ENCODE measurements at regions not wholly inside any gene's neighbourhood (a gene's known extent, or its start where the extent isn't known, plus 50 kb on each side); places are given as distances from the start of the nearest gene placed in this dataset.
A peak's percentile ranks its signal among the peaks of the same experiment; 100 is the strongest.
"Not testable (repeated sequence)": the region's sequence is repeated elsewhere in the genome, so short reads cannot be mapped to it uniquely, and the experiment has no call there.

- ATAC-seq; DNase-seq (ENCODE audit: low spot score): not testable (repeated sequence)
These were observed 435.5 kb upstream of the PIK3R1 start for GRCh38 chr5:67779893-67780623.

- ATAC-seq (no peak), DNase-seq (ENCODE audit: low spot score) (no peak)
These were observed 440.8 kb upstream of the PIK3R1 start for GRCh38 chr5:67774786-67775185.

GRCh38 chr5:67774267-67774552 is 441.3 kb upstream of the PIK3R1 start:
- ATAC-seq = no peak
- no peak for DNase-seq (ENCODE audit: low spot score)

- DNase-seq (ENCODE audit: low spot score) (no peak), ATAC-seq (no peak)
These were observed 441.9 kb upstream of the PIK3R1 start for GRCh38 chr5:67773411-67774266.

GRCh38 chr5:67771791-67772190 is 443.8 kb upstream of the PIK3R1 start:
- ATAC-seq (no peak), DNase-seq (ENCODE audit: low spot score) (no peak)

- ATAC-seq = no peak
- no peak for DNase-seq (ENCODE audit: low spot score)
These were observed 444.3 kb upstream of the PIK3R1 start for GRCh38 chr5:67771221-67771620.

- DNase-seq (ENCODE audit: low spot score) (no peak), ATAC-seq (peak; percentile 80)
These were observed 445.0 kb upstream of the PIK3R1 start for GRCh38 chr5:67770431-67771025.

GRCh38 chr5:67765697-67766096 is 449.9 kb upstream of the PIK3R1 start:
- ATAC-seq (no peak), DNase-seq (ENCODE audit: low spot score) (no peak)

- DNase-seq (ENCODE audit: low spot score); ATAC-seq: not testable (repeated sequence)
These were observed 457.8 kb upstream of the PIK3R1 start for GRCh38 chr5:67757771-67758170.

- peak; percentile 75 for ATAC-seq
- DNase-seq (ENCODE audit: low spot score) = peak; percentile 49
These were observed 463.2 kb upstream of the PIK3R1 start for GRCh38 chr5:67752357-67752708.

GRCh38 chr5:67748165-67748690 is 467.3 kb upstream of the PIK3R1 start:
- ATAC-seq = no peak
- no peak for DNase-seq (ENCODE audit: low spot score)

- ATAC-seq (no peak), DNase-seq (ENCODE audit: low spot score) (no peak)
These were observed 468.5 kb upstream of the PIK3R1 start for GRCh38 chr5:67747096-67747495.

- not testable (repeated sequence) for ATAC-seq; DNase-seq (ENCODE audit: low spot score)
These were observed 468.9 kb upstream of the PIK3R1 start for GRCh38 chr5:67746608-67747007.

GRCh38 chr5:67746103-67746502 is 469.5 kb upstream of the PIK3R1 start:
- no peak for ATAC-seq

GRCh38 chr5:67732921-67733320 is 482.6 kb upstream of the PIK3R1 start:
- no peak for ATAC-seq
- DNase-seq (ENCODE audit: low spot score) = no peak

More at GRCh38 chr5:67746103-67746502, 469.5 kb upstream of the PIK3R1 start:
- DNase-seq (ENCODE audit: low spot score) = no peak

- ATAC-seq (no peak), DNase-seq (ENCODE audit: low spot score) (no peak)
These were observed 483.1 kb upstream of the PIK3R1 start for GRCh38 chr5:67732471-67732870.

- ATAC-seq (no peak), DNase-seq (ENCODE audit: low spot score) (no peak)
These were observed 483.7 kb upstream of the PIK3R1 start for GRCh38 chr5:67731886-67732285.

GRCh38 chr5:67730917-67731474 is 484.6 kb upstream of the PIK3R1 start:
- peak; percentile 34 for ATAC-seq
- no peak for DNase-seq (ENCODE audit: low spot score)

- ATAC-seq (no peak), DNase-seq (ENCODE audit: low spot score) (no peak)
These were observed 487.1 kb upstream of the PIK3R1 start for GRCh38 chr5:67728326-67728890.

- DNase-seq (ENCODE audit: low spot score) (no peak), ATAC-seq (no peak)
These were observed 490.0 kb upstream of the PIK3R1 start for GRCh38 chr5:67725604-67726003.
